Keratinocyte (primary cell): ENCODE measurements at regions not wholly inside any gene's neighbourhood (a gene's known extent, or its start where the extent isn't known, plus 50 kb on each side); places are given as distances from the start of the nearest gene placed in this dataset.

Source experiments
- EZH2 ChIP-seq: IDR thresholded peaks from one replicate; pipeline ENCODE4 v1.6.1; 2012; ENCODE audit warnings: inconsistent platforms, mild to moderate bottlenecking, low read length, moderate library complexity
- TF ChIP-seq, protein P1 (sequence below), 3 experiments: IDR thresholded peaks in 1 of 3; conservative IDR thresholded peaks in 1 of 3; optimal IDR thresholded peaks in 1 of 3; 2 replicates in 2 of 3; 3 replicates in 1 of 3; pipeline versions ENCODE3 to v1.5.1; 2011; ENCODE audit warnings: low read length in 3 of 3, mild to moderate bottlenecking in 3 of 3, moderate library complexity in 2 of 3, control low read depth in 1 of 3, inconsistent platforms in 1 of 3; ENCODE audit not compliant: insufficient read depth in 2 of 3; ENCODE audit errors: extremely low read depth in 1 of 3

DNA sequence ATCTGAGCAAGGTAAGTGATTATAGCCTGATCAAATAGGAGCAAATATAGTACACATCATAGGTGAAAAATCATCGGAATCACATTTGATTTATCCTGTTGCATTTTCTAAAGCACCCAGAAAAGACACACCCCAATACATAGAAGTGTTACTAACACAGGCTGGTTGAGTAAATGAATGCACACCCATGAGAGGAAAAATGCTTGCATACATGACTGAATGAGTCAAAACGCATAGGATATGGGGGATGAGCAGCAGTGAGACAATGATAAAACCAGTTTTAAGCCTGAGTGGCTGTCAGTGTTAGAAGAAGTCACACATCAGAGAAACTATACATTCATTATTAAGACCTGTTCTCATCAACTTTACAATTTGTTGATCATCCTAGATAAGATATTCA lies 449.6 kb upstream of the CDH20 start:
- TF ChIP-seq EZH2, result no peak
- TF ChIP-seq, protein P1, sequence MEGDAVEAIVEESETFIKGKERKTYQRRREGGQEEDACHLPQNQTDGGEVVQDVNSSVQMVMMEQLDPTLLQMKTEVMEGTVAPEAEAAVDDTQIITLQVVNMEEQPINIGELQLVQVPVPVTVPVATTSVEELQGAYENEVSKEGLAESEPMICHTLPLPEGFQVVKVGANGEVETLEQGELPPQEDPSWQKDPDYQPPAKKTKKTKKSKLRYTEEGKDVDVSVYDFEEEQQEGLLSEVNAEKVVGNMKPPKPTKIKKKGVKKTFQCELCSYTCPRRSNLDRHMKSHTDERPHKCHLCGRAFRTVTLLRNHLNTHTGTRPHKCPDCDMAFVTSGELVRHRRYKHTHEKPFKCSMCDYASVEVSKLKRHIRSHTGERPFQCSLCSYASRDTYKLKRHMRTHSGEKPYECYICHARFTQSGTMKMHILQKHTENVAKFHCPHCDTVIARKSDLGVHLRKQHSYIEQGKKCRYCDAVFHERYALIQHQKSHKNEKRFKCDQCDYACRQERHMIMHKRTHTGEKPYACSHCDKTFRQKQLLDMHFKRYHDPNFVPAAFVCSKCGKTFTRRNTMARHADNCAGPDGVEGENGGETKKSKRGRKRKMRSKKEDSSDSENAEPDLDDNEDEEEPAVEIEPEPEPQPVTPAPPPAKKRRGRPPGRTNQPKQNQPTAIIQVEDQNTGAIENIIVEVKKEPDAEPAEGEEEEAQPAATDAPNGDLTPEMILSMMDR (optimal IDR thresholded peaks at IDR 0.05 in 1 of 3, IDR thresholded peaks at IDR 0.05 in 1 of 3, conservative IDR thresholded peaks at IDR 0.05 in 1 of 3; ENCODE audit: extremely low read depth in 1 of 3, insufficient read depth in 2 of 3, low read length in 3 of 3), result no peak
